GM18511 (cell line): ENCODE measurements at regions not wholly inside any gene's neighbourhood (a gene's known extent, or its start where the extent isn't known, plus 50 kb on each side); places are given as distances from the start of the nearest gene placed in this dataset.

ENCODE experiments used
- ATAC-seq: cut with Tn5 transposase; IDR thresholded peaks from one replicate; pipeline ENCODE4 v1.9.1; 2021; ENCODE audit warnings: mild to moderate bottlenecking, moderate library complexity; ENCODE audit not compliant: unreplicated experiment

DNA sequence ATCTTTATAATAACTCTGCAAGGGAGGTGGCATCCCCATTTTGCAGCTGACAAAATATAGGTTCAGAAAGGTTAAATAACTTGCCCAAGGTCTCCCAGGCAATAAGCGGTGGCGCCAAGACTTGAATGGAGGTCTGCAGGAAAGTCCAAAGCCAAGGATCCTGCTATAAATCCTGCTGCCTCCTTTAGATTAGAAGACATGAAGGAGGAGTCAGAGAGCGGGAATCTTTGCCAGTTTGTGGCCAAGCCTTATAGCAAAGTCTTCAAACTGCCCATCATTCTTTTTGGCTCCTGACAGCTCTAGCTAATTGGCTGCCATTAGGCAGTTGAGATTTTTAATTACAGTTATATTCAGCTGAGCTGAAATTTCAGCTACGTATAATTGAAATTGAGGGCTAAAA, 114.3 kb downstream of the C1D start:
- no peak for ATAC-seq

- no peak for ATAC-seq
Measured at GRCh38 chr2:67950018-67950417, 112.8 kb downstream of the C1D start.

DNA sequence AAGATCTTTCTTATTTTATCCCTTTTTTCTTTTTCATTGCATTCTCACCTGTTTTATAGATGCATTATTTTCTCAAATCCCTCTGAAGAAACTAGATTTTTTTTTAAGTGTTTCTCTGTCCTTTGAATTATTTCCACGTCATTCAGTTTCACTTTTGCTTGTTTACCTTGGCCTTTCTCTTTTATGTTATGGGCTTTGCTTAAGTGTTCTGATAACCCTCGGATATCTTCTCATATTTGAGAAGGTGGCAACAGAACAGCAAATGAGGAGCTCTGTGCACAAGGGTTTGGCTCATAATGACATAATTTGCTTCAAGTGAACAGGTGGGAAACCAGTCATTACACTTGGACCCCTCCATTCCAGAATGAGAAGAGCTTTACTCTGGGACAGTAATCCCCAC, 111.9 kb downstream of the C1D start:
- ATAC-seq, result no peak

DNA sequence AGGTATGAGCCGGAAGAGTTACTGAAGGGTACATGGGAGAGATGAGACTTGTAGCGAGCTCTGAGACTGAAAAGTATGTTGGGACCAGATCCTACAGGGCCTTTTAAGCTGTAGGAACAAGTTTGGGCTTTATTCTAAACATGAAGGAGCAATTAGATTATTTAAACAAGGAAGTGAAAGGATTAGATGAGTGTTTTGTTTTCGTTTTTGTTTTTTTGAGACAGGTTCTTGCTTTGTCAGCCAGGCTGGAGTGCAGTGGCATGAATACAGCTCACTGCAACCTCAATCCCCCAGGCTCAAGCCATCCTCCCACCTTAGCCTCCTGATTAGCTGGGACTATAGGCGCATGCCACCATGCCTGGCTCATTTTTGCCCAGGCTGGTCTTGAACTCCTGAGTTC, 110.7 kb downstream of the C1D start:
- peak; percentile 80 for ATAC-seq

GRCh38 chr2:67954093-67954748, 108.6 kb downstream of the C1D start:
- ATAC-seq, result no peak

DNA sequence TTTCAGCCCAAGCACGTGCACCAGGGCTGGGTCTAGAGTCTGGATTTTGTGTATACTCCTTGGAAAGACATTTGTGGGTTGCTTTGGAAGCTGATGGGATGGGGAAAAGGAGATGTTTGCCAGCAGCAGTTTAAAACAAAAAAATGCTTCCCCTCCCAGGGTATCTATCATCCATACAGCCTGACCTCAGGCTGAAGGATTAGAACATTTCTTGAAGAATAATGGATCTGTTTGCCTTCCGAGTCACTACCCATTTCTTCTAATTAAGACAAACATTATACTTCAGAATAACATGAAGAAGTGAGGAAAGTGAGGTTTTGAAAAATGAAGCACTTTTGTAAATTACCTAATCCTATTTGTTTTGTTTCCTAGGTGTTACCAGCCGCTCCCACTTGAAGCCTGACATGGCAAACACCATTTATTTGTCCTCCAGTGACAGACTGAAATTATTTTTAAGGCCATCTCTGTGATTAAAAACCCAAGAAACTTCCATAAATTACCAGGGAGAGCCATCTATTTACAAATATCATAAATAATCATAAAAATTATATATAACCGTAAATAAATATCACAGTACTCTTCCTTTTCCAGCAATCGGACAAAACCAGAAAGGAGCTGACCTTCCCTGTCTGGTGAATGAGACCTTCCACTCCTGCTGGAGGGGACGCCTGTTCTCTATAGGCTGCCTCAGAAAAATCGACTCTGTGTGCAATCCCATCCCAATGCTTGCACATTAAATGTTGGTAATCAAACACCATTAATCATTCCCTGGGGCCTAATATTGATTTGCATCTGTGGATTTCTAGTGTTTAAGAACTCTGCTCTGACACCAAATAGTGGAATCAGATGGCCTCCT, 106.8 kb downstream of the C1D start:
- no peak for ATAC-seq

DNA sequence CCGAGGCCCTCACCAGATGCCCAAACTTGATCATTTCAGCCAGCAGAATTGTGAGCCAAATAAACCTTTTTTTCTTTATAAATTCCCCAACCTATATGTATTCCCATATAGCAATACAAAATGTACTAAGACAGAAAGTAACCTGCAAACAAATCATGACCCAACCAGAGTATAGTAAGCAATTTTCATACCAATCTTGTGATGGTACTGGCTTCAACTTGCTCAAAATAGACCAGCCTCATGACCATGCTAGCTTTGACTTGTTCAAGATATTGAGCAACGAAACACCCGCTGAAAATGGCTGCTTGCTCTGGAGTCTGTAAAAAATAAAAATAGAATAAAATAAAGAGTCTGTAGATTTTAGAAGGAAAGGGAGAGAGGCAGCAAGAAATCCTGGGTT, 97.6 kb downstream of the C1D start:
- ATAC-seq, result no peak

GRCh38 chr2:67970071-67970470, 92.7 kb downstream of the C1D start:
- ATAC-seq, result no peak

GRCh38 chr2:67970542-67970941, 92.3 kb downstream of the C1D start:
- no peak for ATAC-seq

DNA sequence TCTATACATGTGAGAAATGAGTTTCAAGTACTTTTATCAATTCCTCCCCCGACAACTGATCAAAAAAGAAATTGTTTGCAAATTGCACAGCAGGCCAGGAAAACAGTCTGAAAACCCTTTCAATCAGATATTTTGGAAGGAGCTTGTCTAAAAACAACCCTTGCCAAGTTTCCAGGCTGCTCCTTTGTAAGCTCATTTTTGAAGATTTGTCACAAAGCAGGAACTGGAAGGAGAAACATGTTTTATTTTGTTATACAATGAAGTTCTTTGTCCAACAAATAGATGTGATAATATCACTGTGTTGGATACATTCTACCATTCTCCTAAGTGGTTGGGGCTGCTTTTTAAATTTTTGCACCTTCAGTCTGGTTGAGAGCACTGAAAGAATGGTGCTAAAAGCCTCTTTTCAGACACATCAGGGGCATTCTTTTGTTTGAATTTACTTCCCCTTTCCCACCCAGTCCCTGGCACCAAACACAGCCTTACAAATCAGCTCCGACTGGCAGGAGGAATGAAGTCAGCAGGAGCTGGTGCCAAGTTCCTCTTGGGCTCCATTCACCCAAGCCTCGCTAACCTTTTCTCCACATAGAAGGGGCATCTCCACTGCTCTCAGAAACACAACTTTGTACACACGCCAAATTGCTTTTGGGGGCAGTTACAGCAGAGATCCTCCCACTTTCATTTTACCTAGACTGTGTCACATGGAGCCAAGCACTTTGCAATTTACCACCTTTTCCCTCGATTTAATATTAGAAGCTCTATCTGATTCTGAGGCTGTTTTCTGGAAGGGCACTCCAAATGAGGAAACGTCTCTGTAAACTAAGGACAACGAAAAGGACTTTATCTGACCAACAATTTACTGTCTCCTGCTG, 88.0 kb downstream of the C1D start:
- no peak for ATAC-seq

DNA sequence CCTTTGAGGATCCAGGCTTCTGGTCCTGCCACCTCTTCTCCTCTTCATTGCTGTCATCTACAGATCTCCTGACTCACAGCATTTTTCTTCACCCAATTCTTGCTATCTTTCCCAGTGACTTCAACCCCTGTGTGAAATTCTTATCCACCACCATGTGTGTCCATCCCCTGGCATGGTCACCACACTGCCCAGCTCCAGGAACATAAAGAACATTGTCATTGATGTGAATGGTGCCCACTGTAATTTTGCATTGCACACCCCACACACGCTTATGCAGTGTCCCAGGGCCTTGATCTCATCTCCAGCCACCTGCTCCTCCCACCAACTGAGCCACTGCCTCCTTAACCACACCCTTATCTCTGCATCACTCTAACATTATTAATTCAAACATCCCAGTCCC, 85.3 kb downstream of the C1D start:
- ATAC-seq, result no peak

DNA sequence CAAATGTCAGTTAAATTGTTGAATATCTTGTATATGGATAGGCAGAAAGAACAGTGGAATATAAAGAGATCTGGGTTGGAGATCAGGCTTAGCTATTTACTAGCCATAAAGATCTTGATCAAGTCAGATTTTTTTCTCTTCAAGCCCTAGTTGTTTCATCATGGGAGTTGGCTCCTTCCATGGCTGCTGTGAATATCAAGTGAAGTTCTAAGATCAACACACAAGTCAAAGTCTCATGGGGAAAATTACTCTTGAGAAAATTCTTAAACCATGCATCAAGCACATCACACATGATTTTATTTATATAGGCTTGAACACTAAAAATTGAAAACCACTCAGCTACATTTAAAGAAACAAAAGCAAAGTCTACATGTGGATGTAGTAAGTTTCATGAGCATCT, 79.8 kb downstream of the C1D start:
- no peak for ATAC-seq

GRCh38 chr2:67984600-67984999, 78.2 kb downstream of the C1D start:
- ATAC-seq, result no peak

- no peak for ATAC-seq
Measured at GRCh38 chr2:67985586-67985985, 77.2 kb downstream of the C1D start.

DNA sequence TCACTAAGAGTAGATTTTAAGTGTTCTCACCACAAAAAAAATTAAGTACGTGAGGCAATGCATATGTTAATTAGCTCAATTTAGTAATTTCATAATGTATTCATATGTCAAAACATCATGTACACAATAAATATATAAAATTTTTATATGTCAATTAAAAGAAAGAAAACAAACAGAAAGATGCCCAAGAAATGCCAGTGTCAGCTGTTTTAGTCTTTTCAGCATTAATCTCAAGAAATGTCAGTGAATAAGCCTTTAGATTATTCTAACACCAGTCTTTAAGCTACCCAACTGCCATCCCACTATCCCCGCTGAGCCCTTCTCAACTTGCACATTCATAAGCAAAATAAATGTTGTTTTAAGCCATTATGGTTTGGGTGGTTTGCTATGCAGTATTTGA, 76.5 kb downstream of the C1D start:
- no peak for ATAC-seq
